ENCODE measurements at regions not wholly inside any gene's neighbourhood (a gene's known extent, or its start where the extent isn't known, plus 50 kb on each side); places are given as distances from the start of the nearest gene placed in this dataset.

- no peak for DNase-seq (ENCODE audit: low read depth in 2 of 2)
These were observed 197.9 kb downstream of the NXPE2 start for GRCh38 chr11:114876234-114876633.

- DNase-seq (ENCODE audit: low read depth in 2 of 2), result no peak
These were observed 199.6 kb downstream of the NXPE2 start for GRCh38 chr11:114877976-114878375.

GRCh38 chr11:114880442-114880841, 202.1 kb downstream of the NXPE2 start:
- no peak for DNase-seq (ENCODE audit: low read depth in 2 of 2)

- DNase-seq (ENCODE audit: low read depth in 2 of 2), result no peak
These were observed 205.1 kb downstream of the NXPE2 start for GRCh38 chr11:114883472-114883871.

- no peak for DNase-seq (ENCODE audit: low read depth in 2 of 2)
These were observed 208.4 kb downstream of the NXPE2 start for GRCh38 chr11:114886644-114887265.

- DNase-seq (ENCODE audit: low read depth in 2 of 2), result no peak
These were observed 211.3 kb downstream of the NXPE2 start for GRCh38 chr11:114889594-114890011.

GRCh38 chr11:114890038-114890437, 211.7 kb downstream of the NXPE2 start:
- DNase-seq (ENCODE audit: low read depth in 2 of 2), result no peak

GRCh38 chr11:114891911-114892310, 213.6 kb downstream of the NXPE2 start:
- DNase-seq (ENCODE audit: low read depth in 2 of 2), result no peak

- DNase-seq (ENCODE audit: low read depth in 2 of 2), result peak in 1 of 2 donors; percentile 8
These were observed 214.3 kb downstream of the NXPE2 start for GRCh38 chr11:114892381-114893197.

- DNase-seq (ENCODE audit: low read depth in 2 of 2), result no peak
These were observed 215.0 kb downstream of the NXPE2 start for GRCh38 chr11:114893329-114893728.

GRCh38 chr11:114896594-114896993, 218.3 kb downstream of the NXPE2 start:
- no peak for DNase-seq (ENCODE audit: low read depth in 2 of 2)

- no peak for DNase-seq (ENCODE audit: low read depth in 2 of 2)
These were observed 231.5 kb downstream of the NXPE2 start for GRCh38 chr11:114909866-114910265.

- DNase-seq (ENCODE audit: low read depth in 2 of 2), result no peak
These were observed 234.5 kb downstream of the NXPE2 start for GRCh38 chr11:114912826-114913225.

GRCh38 chr11:114914231-114915005, 236.1 kb downstream of the NXPE2 start:
- DNase-seq (ENCODE audit: low read depth in 2 of 2), result no peak

- no peak for DNase-seq (ENCODE audit: low read depth in 2 of 2)
These were observed 237.8 kb downstream of the NXPE2 start for GRCh38 chr11:114915871-114916805.

- no peak for DNase-seq (ENCODE audit: low read depth in 2 of 2)
These were observed 240.0 kb downstream of the NXPE2 start for GRCh38 chr11:114918286-114918685.

- DNase-seq (ENCODE audit: low read depth in 2 of 2), result no peak
These were observed 243.4 kb downstream of the NXPE2 start for GRCh38 chr11:114921697-114922096.

- DNase-seq (ENCODE audit: low read depth in 2 of 2), result no peak
These were observed 245.7 kb downstream of the NXPE2 start for GRCh38 chr11:114924042-114924441.

- DNase-seq (ENCODE audit: low read depth in 2 of 2), result no peak
These were observed 247.3 kb downstream of the NXPE2 start for GRCh38 chr11:114925591-114925990.

GRCh38 chr11:114928260-114928870, 250.0 kb downstream of the NXPE2 start:
- no peak for DNase-seq (ENCODE audit: low read depth in 2 of 2)

Measured in activated CD4-positive, alpha-beta T cell treated with anti-CD3 and anti-CD28 coated beads for 24 hours (primary cell).